Hepatocyte (in vitro differentiated cells): ENCODE measurements at regions not wholly inside any gene's neighbourhood (a gene's known extent, or its start where the extent isn't known, plus 50 kb on each side); places are given as distances from the start of the nearest gene placed in this dataset.

Experiments used
- DNase-seq: peaks from one replicate; pipeline ENCODE4 v3.0.0-alpha.2; 2016; ENCODE audit warnings: low spot score
- H2AFZ ChIP-seq: fragments of 200-600 bp; sonication (generic); 2 replicates; pipeline ENCODE4 v1.6.0; 2016; ENCODE audit warnings: antibody characterized with exemption, mild to moderate bottlenecking
- H3K27ac ChIP-seq: fragments of 200-600 bp; sonication (generic); 2 replicates; pipeline ENCODE4 v1.5.1; 2016; ENCODE audit warnings: mild to moderate bottlenecking
- H3K27me3 ChIP-seq: fragments of 200-600 bp; sonication (generic); 2 replicates; pipeline ENCODE4 v1.6.1; 2016
- H3K36me3 ChIP-seq: fragments of 200-600 bp; sonication (generic); replicated peaks from 2 replicates; pipeline ENCODE4 v1.5.1; 2016; ENCODE audit warnings: low read depth; ENCODE audit not compliant: insufficient read depth
- H3K4me1 ChIP-seq: fragments of 200-600 bp; sonication (generic); 2 replicates; pipeline ENCODE4 v1.5.1; 2016; ENCODE audit warnings: mild to moderate bottlenecking, moderate library complexity; ENCODE audit not compliant: insufficient read depth
- H3K4me2 ChIP-seq: fragments of 200-600 bp; sonication (generic); 2 replicates; pipeline ENCODE4 v1.6.0; 2016
- H3K4me3 ChIP-seq: fragments of 200-600 bp; sonication (generic); 2 replicates; pipeline ENCODE4 v1.5.1; 2016; ENCODE audit warnings: mild to moderate bottlenecking
- H3K79me2 ChIP-seq: fragments of 200-600 bp; sonication (generic); 2 replicates; pipeline ENCODE4 v1.6.0; 2017; ENCODE audit warnings: mild to moderate bottlenecking
- H3K9me2 ChIP-seq: fragments of 200-600 bp; sonication (generic); replicated peaks from 2 replicates; pipeline ENCODE4 v1.6.0; 2017; ENCODE audit warnings: mild to moderate bottlenecking; ENCODE audit not compliant: insufficient read depth
- H3K9me3 ChIP-seq: fragments of 200-600 bp; sonication (generic); 2 replicates; pipeline ENCODE4 v1.5.1; 2016; ENCODE audit warnings: low read depth, mild to moderate bottlenecking
- H4K20me1 ChIP-seq: fragments of 200-600 bp; sonication (generic); 2 replicates; pipeline ENCODE4 v1.6.0; 2016; ENCODE audit warnings: mild to moderate bottlenecking; ENCODE audit not compliant: insufficient read depth, poor library complexity, severe bottlenecking
- CTCF ChIP-seq: fragments of 200-600 bp; sonication (generic); IDR thresholded peaks from 2 replicates; pipeline ENCODE4 v1.5.1; 2016; ENCODE audit warnings: antibody characterized with exemption, mild to moderate bottlenecking; ENCODE audit not compliant: poor library complexity
- EZH2 ChIP-seq: fragments of 200-600 bp; sonication (generic); IDR thresholded peaks from 2 replicates; pipeline ENCODE4 v1.6.1; 2016; ENCODE audit warnings: antibody characterized with exemption, mild to moderate bottlenecking, borderline replicate concordance
- EZH2phosphoT487 ChIP-seq: fragments of 200-600 bp; sonication (generic); IDR thresholded peaks from one replicate; pipeline ENCODE4 v1.6.1; 2018; ENCODE audit warnings: antibody characterized with exemption, mild to moderate bottlenecking, low read depth, moderate library complexity; ENCODE audit not compliant: unreplicated experiment, severe bottlenecking
- WGBS: methylation state at CpG from one replicate; pipeline ENCODE4 v1.1.6; 2016; ENCODE audit warnings: low lambda C conversion rate; ENCODE audit errors: missing lambda C conversion rate; 5-methylcytosine and 5-hydroxymethylcytosine counted together

GRCh38 chr14:101477648-101478047, 83.6 kb upstream of the DIO3 start:
- no peak for DNase-seq
- Histone ChIP-seq H2AFZ (no peak overlapping the region), H3K9me2 (no peaks in the 10 kb centered on the region), H3K27ac (peak overlapping the region; percentile 78), H3K9me3 (no peaks in the 10 kb centered on the region), H3K4me2 (peak overlapping the region; percentile 57), H3K4me3 (no peak overlapping the region), H3K79me2 (no peaks in the 10 kb centered on the region), H3K4me1 (peaks cover 42% of the 10 kb centered on the region), H4K20me1 (no peaks in the 10 kb centered on the region), H3K36me3 (no peaks in the 10 kb centered on the region), H3K27me3 (no peaks in the 10 kb centered on the region)
- no peak for TF ChIP-seq EZH2phosphoT487
- TF ChIP-seq CTCF, result no peak
- TF ChIP-seq EZH2, result no peak
- WGBS, result 81% methylated on average over 5 of the region's 5 CpGs

DNA sequence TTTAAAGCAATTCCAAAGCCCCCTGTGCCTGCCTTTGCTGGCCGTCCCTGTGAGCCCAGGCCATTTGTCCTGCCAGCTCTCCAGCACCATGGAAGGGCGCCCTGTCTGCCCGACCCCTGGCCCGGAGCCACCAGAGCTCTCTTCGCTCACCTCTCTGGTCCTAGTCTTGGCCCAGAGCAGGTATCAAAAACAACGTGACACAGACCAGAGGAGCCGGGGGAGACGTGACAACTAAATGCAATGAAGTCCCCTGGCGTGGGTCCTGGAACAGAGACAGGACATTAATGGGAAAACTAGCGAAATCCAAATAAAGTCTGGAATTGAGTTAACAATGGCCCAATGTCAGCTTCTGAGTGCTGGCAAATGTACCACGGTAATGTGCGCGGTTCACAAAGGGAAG, 83.2 kb upstream of the DIO3 start:
- no peak for TF ChIP-seq CTCF
- TF ChIP-seq EZH2phosphoT487, result no peak
- TF ChIP-seq EZH2, result no peak
- Histone ChIP-seq H3K36me3 (no peaks in the 10 kb centered on the region), H3K27me3 (no peaks in the 10 kb centered on the region), H3K4me3 (no peak overlapping the region), H3K9me3 (no peaks in the 10 kb centered on the region), H3K9me2 (no peaks in the 10 kb centered on the region), H2AFZ (no peak overlapping the region), H4K20me1 (no peaks in the 10 kb centered on the region), H3K79me2 (no peaks in the 10 kb centered on the region), H3K27ac (peak overlapping the region; percentile 78), H3K4me1 (peaks cover 42% of the 10 kb centered on the region), H3K4me2 (no peak overlapping the region)
- no peak for DNase-seq
- WGBS, result 83% methylated on average over 13 of the region's 13 CpGs

- Histone ChIP-seq H3K4me2 (no peak overlapping the region), H3K9me2 (no peaks in the 10 kb centered on the region), H3K27me3 (no peaks in the 10 kb centered on the region), H4K20me1 (no peaks in the 10 kb centered on the region), H3K27ac (peak overlapping the region; percentile 52), H3K9me3 (no peaks in the 10 kb centered on the region), H3K79me2 (no peaks in the 10 kb centered on the region), H2AFZ (no peak overlapping the region), H3K36me3 (no peaks in the 10 kb centered on the region), H3K4me1 (peaks cover 42% of the 10 kb centered on the region), H3K4me3 (no peak overlapping the region)
- 95% methylated on average over 13 of the region's 13 CpGs for WGBS
- no peak for TF ChIP-seq CTCF
- no peak for TF ChIP-seq EZH2phosphoT487
- no peak for DNase-seq
Observed at GRCh38 chr14:101478796-101479410, 82.4 kb upstream of the DIO3 start.
